Rectal smooth muscle tissue (tissue), 1 donor: ENCODE measurements at regions not wholly inside any gene's neighbourhood (a gene's known extent, or its start where the extent isn't known, plus 50 kb on each side); places are given as distances from the start of the nearest gene placed in this dataset.

Experiments used
- H3K27ac ChIP-seq: one replicate; pipeline ENCODE4 v1.7.0; 2013; ENCODE audit warnings: low read depth, low read length, inconsistent platforms
- H3K27me3 ChIP-seq: one replicate; pipeline ENCODE4 v1.7.0; 2013; ENCODE audit warnings: low read length; ENCODE audit not compliant: control insufficient read depth, insufficient read depth
- H3K36me3 ChIP-seq: one replicate; pipeline ENCODE4 v1.7.0; 2013; ENCODE audit warnings: low read length; ENCODE audit not compliant: control insufficient read depth, insufficient read depth
- H3K4me1 ChIP-seq: one replicate; pipeline ENCODE4 v1.7.0; 2013; ENCODE audit warnings: low read length; ENCODE audit not compliant: control insufficient read depth, insufficient read depth
- H3K4me3 ChIP-seq: one replicate; pipeline ENCODE4 v1.7.0; 2013; ENCODE audit warnings: low read length
- H3K9ac ChIP-seq: one replicate; pipeline ENCODE4 v1.7.0; 2013; ENCODE audit warnings: low read length

DNA sequence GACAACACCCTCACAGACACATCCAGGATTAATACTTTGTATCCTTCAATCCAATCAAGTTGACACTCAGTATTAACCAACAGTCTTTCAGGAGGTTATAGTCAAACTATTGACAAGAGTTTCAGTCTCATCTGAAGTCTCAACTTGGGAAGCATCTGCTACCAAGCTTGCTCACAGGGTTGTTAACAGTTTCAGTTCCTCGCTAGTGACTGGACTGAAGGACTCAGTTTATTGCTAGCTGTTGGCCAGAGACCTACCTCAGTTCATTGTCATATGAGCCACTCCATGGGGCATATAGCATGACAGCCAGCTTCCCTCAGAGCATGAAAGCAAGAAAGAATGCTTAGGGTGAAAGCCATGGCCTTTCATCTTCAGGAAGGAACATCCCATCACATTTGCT lies 228.6 kb downstream of the EPHA4 start:
- Histone ChIP-seq H3K4me3 (no peak overlapping the region), H3K9ac (no peak overlapping the region), H3K27me3 (no peaks in the 10 kb centered on the region), H3K4me1 (no peaks in the 10 kb centered on the region), H3K27ac (no peak overlapping the region), H3K36me3 (no peaks in the 10 kb centered on the region)

DNA sequence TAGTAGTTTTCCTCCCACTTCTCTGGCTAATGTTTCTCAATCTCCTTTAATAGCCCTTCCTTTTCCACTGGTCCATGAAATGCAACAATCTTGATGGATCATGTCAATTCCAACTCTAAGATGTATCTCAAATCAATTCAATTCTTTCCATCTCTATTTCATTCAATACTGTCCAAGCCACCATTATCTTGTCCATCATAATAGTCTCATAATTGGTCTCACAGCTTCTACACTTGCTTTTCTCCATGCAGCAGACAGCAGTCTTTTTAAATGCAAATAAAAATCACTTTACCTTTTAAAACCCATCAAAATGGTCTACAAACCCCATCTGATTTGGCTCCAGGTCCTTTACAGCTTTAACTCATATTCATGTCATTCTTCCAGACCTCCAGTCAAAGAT lies 226.6 kb downstream of the EPHA4 start:
- H3K4me3 ChIP-seq, result no peak overlapping the region
- peaks cover 3% of the 10 kb centered on the region for H3K4me1 ChIP-seq
- no peak overlapping the region for H3K9ac ChIP-seq
- H3K27me3 ChIP-seq, result no peaks in the 10 kb centered on the region
- H3K36me3 ChIP-seq, result no peaks in the 10 kb centered on the region
- H3K27ac ChIP-seq, result no peak overlapping the region

DNA sequence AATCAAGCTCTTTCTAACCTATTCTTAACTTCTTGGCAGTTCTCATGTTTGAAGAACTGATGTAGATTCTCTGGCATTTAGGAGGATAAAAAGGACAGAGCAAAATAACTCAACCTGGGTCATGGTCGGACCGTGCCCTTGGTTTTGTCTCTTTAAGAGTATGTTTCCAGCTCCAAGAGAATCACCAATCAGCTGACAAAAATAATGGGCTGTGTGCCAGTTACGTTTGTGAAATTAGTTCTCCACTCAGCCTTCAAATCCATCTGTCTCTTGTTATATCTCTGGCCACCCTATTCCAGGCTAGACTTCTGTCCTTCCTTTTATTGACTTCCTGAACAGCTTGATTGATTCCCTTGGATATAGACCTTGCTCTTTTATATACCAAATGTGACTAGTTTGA lies 225.7 kb downstream of the EPHA4 start:
- Histone ChIP-seq H3K27me3 (no peaks in the 10 kb centered on the region), H3K36me3 (no peaks in the 10 kb centered on the region), H3K9ac (no peak overlapping the region), H3K4me1 (peaks cover 3% of the 10 kb centered on the region), H3K27ac (no peak overlapping the region), H3K4me3 (no peak overlapping the region)

DNA sequence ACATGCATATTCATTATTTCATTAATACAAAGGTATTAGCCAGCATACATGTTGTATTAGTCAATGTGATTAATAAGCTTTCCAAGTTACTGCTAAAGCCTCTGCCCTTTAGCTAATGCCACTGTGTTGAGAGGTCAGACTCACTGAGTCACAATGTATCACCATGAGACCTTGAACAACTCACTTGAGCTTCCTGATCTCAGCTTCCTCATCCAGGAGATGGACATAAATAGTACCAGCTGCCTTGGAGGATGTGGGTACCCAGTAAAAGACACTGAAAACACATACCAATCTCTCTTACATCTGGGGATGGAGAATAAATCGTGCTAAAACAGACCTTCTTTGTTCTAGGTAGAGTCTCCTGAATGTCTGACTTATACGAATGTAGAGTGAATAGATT lies 224.6 kb downstream of the EPHA4 start:
- H3K4me1 ChIP-seq, result peaks cover 3% of the 10 kb centered on the region
- no peaks in the 10 kb centered on the region for H3K27me3 ChIP-seq
- H3K4me3 ChIP-seq, result no peak overlapping the region
- no peak overlapping the region for H3K9ac ChIP-seq
- H3K36me3 ChIP-seq, result no peaks in the 10 kb centered on the region
- H3K27ac ChIP-seq, result no peak overlapping the region

DNA sequence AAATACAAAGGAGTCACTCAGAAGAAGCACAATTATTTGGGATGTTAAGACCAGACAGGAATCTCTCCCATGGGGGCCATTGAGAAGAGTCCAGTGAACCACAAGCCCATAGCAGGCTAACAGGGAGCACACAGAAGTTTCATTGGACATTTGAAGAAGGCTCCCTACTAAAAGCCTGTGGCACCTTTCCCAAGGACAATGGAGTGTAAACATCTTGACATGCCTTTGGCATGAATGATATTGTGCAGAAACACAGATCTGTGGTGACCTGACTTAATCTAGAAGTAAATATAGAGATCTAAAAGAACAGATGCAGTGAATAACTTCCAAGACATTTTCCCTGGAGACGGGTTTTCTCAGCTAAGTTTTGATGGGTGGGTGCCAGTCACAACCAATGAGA lies 221.5 kb downstream of the EPHA4 start:
- Histone ChIP-seq H3K4me3 (no peak overlapping the region), H3K4me1 (peaks cover 3% of the 10 kb centered on the region), H3K9ac (no peak overlapping the region), H3K27ac (no peak overlapping the region), H3K27me3 (no peaks in the 10 kb centered on the region), H3K36me3 (no peaks in the 10 kb centered on the region)

DNA sequence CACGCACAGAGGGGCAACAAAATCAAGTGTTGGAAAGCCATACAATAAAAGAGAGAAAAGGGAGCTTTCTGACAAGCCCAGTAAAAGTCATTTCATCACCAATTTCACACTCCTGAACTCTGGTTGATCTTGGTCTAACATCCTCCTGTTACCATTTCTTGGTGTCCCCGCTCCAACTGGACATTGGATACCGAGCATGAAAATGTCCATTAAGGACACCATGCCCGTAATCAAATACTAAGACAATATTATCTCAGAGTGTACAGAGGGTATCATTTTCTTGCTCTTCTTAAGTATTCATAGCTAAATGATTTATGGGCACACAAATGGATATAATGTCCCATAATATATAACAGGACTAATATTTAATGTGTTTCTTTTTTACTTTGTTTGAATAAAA lies 218.9 kb downstream of the EPHA4 start:
- H3K27ac ChIP-seq, result no peak overlapping the region
- no peaks in the 10 kb centered on the region for H3K36me3 ChIP-seq
- H3K27me3 ChIP-seq, result no peaks in the 10 kb centered on the region
- H3K9ac ChIP-seq, result no peak overlapping the region
- H3K4me3 ChIP-seq, result no peak overlapping the region
- peaks cover 3% of the 10 kb centered on the region for H3K4me1 ChIP-seq

DNA sequence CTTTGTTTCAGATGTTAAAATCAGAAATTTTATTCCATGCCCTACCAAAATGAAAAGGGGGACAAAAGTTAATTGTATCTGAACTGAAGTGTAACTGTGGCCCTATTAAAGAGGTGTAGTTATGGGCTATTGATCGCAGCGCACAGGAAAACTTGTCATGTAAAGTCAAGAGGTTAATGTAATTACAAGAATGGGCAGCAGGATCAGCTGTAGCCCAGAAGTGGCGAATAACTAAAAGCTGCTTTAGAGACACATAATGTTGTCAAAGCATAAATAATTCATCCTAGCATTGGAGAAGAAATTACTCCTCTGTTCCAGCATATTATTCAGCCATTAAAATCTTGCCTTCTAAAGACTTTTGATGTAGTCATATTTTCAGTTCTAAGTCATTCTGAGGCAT lies 211.8 kb downstream of the EPHA4 start:
- Histone ChIP-seq H3K27me3 (no peaks in the 10 kb centered on the region), H3K4me3 (no peak overlapping the region), H3K4me1 (no peaks in the 10 kb centered on the region), H3K36me3 (no peaks in the 10 kb centered on the region), H3K27ac (no peak overlapping the region), H3K9ac (no peak overlapping the region)

DNA sequence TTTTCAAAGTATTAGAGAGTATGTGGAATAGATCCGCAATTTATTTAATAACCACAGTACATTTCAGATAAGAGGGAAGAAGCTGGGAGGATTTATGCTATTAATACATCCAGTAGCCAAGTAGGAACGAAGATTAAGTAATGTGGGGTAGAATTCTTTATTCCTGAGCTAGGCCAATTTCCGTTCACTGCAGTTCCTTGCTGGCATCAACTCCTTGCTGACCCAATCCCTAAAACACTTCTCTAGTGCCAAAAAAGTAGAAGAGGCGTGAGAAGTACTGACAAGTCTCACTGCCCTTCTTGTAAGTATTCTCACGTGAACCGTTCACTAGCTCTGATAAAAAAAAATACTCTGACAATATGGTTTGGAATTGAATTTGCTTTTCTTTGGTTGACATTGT lies 211.4 kb downstream of the EPHA4 start:
- no peak overlapping the region for H3K27ac ChIP-seq
- H3K4me1 ChIP-seq, result no peaks in the 10 kb centered on the region
- H3K36me3 ChIP-seq, result no peaks in the 10 kb centered on the region
- no peaks in the 10 kb centered on the region for H3K27me3 ChIP-seq
- no peak overlapping the region for H3K4me3 ChIP-seq
- no peak overlapping the region for H3K9ac ChIP-seq

DNA sequence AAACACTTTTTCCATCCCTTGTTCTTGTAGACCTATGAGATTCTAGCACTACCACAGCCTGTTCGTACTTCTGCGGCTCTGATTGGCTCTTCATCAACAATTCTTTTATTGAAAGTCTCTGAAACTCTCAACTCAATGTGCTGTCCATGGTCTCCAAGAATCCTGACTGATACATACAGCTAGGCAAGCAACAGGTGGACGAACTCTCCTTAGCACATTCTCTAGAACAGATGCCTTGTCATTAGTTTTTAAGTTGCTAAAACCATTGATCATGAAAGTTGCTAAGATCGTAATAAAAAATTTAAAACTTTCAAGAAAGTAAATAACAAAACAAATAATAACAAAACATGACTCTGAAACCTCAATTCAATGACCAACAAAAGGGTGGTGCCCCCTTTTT lies 210.5 kb downstream of the EPHA4 start:
- no peaks in the 10 kb centered on the region for H3K4me1 ChIP-seq
- H3K9ac ChIP-seq, result no peak overlapping the region
- no peaks in the 10 kb centered on the region for H3K36me3 ChIP-seq
- H3K4me3 ChIP-seq, result no peak overlapping the region
- H3K27me3 ChIP-seq, result no peaks in the 10 kb centered on the region
- H3K27ac ChIP-seq, result no peak overlapping the region

DNA sequence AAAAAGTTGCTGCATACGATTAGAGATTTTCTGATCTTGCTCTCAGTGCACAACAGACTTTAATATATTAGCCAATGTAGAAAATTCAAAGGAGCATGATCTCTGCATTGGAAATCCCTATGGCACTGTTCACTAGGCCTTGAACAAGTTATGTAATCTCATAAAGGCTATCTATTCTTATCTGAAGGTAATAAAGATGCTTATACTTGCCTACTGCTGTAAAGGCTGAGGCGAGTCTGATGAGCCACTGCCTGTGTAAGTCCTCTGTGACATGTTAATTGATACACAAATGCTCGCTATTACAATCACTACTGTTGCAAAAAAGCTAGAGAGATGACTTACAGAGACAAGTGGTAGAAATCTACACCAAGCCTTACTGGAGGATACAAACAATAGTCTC lies 207.4 kb downstream of the EPHA4 start:
- Histone ChIP-seq H3K27me3 (no peaks in the 10 kb centered on the region), H3K27ac (no peak overlapping the region), H3K4me3 (no peak overlapping the region), H3K9ac (no peak overlapping the region), H3K36me3 (no peaks in the 10 kb centered on the region), H3K4me1 (no peaks in the 10 kb centered on the region)
